Activated CD4-positive, alpha-beta memory T cell treated with anti-CD3 and anti-CD28 coated beads for 36 hours (primary cell): ENCODE measurements at regions not wholly inside any gene's neighbourhood (a gene's known extent, or its start where the extent isn't known, plus 50 kb on each side); places are given as distances from the start of the nearest gene placed in this dataset.

Experiments used
- CTCF ChIA-PET: fragments of 350-600 bp; sonication (Branson Sonifier 250); formaldehyde crosslinking; loops from one replicate; lab custom pipeline; 2021; ENCODE audit warnings: antibody characterized with exemption, inconsistent platforms; lab: Charles Lee
- POLR2A ChIA-PET: fragments of 350-600 bp; sonication (Branson Sonifier 250); formaldehyde crosslinking; loops from one replicate; lab custom pipeline; 2021; ENCODE audit warnings: antibody characterized with exemption; lab: Charles Lee
- DNase-seq: peaks from one replicate; pipeline ENCODE4 v3.0.0-alpha.2; 2020
- H3K27ac Mint-ChIP-seq: one replicate; pipeline ENCODE4 v1.8.0; 2021; ENCODE audit warnings: mixed read lengths
- H3K27me3 Mint-ChIP-seq: one replicate; pipeline ENCODE4 v1.8.0; 2021; ENCODE audit warnings: mixed read lengths
- H3K36me3 Mint-ChIP-seq: one replicate; pipeline ENCODE4 v1.8.0; 2021; ENCODE audit warnings: mixed read lengths
- H3K4me1 Mint-ChIP-seq: one replicate; pipeline ENCODE4 v1.8.0; 2021; ENCODE audit warnings: low read depth, mixed read lengths
- H3K4me3 Mint-ChIP-seq: one replicate; pipeline ENCODE4 v1.8.0; 2021; ENCODE audit warnings: mild to moderate bottlenecking, mixed read lengths
- H3K9me3 Mint-ChIP-seq: one replicate; pipeline ENCODE4 v1.8.0; 2021; ENCODE audit warnings: mixed read lengths
- intact Hi-C: fragments of 100-400 bp; cut with micrococcal nuclease; formaldehyde crosslinking; loops from one replicate; pipeline ENCODE4 v1.15.1; 2023

DNA sequence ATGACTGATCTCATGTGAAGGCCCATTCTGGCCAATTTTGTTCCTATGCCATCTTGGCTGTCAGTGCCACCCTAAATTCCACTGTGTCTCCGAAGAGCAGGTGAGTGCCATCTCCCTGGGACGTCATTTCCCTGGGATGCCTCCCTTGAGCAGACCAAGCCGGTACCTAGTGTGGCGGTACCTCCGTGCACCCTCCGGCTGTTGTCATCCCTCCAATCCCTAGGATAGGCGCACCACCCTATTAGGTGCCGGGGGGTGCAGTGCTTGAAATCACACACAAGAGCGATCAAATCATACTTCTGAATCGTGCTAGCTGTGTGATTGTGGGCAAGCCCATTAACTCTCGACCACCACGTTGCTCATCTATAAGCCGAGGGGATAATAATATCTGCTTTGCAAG lies 81.8 kb upstream of the GLI2 start:
- intact Hi-C loops = no loop called here
- Mint-ChIP-seq H3K27ac (no peak overlapping the region), H3K4me3 (no peak overlapping the region), H3K9me3 (peaks cover 22% of the 10 kb centered on the region), H3K27me3 (peaks cover 21% of the 10 kb centered on the region), H3K4me1 (no peaks in the 10 kb centered on the region), H3K36me3 (no peaks in the 10 kb centered on the region)
- CTCF ChIA-PET = no interaction called here
- DNase-seq = no peak
- POLR2A ChIA-PET = no interaction called here

DNA sequence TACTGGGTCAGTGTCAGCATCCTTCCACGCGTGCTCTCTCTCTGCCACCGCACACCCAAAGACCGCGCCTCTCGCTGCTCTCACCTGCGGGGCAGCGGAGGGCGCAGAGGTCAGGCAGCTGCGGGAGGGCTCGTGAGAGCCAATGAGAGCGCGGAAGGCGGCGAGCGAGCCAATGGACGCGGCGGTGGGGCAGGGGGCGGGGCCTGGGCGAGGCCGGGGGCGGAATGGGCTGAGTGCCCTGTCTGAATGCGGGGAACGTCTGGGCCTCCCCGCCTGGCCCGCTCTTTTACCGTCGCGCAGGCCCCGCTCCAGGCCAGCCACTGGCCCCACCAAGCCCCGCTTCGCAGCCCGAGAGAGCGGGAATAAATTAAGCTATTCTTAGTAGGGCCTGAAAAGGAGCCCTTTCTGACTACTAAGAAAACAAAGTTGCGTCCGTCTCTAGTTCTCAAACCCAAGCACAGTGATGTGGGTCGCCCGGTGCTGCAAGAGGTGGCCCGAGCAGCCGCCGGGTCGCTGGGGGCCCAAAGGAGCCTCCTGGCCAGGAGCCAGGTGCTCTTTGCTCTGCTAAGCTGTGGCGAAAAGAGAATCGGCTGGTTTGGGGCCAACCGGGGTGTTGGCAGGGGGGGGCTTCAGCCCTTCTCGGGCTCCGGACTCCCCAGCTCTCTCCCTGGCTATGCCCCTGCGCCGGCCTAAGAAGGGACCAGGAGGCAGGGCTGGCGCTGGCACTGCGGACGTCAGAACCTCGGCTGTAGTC lies 81.1 kb upstream of the GLI2 start:
- DNase-seq = no peak
- no peaks in the 10 kb centered on the region for H3K36me3 Mint-ChIP-seq
- POLR2A ChIA-PET = no interaction called here
- peaks cover 24% of the 10 kb centered on the region for H3K27me3 Mint-ChIP-seq
- intact Hi-C loops = no loop called here
- H3K4me1 Mint-ChIP-seq = no peaks in the 10 kb centered on the region
- peaks cover 17% of the 10 kb centered on the region for H3K9me3 Mint-ChIP-seq
- no peak overlapping the region for H3K4me3 Mint-ChIP-seq
- CTCF ChIA-PET = no interaction called here
- no peak overlapping the region for H3K27ac Mint-ChIP-seq

DNA sequence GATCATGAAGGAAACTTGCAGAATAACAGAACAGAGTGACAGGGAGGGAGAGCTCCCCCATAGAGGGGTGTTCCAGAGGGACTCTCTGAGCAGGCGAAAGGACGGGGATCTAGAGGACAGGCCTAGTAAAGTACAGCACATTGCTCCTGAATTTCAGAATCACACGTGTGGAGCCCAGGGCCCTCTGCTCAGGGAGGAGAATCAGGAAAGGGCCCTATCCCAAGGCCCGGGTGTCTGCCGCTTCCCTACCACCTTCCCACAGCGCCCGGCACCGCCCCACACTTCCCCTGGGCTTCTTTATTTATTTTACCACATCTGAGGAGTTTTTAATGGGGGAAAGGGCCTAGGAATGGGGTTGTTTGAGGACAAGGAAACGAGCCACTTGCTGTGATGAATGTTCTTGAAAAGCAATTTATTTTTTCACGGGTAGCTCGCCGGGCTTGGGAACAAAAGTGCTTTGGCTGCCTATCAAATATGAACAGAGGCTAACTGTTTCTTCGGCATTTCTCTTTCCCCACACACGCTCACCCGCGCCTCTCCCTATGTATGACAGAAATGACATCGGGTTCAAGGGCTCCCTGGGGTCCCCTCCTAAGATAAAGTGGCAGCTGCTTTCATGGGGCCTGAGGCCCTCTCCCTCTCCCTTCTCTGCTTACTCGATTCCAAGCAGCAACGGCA lies 79.3 kb upstream of the GLI2 start:
- intact Hi-C loops = no loop called here
- H3K9me3 Mint-ChIP-seq = peaks cover 2% of the 10 kb centered on the region
- H3K4me1 Mint-ChIP-seq = no peaks in the 10 kb centered on the region
- POLR2A ChIA-PET = no interaction called here
- no peak overlapping the region for H3K4me3 Mint-ChIP-seq
- DNase-seq = no peak
- H3K27ac Mint-ChIP-seq = no peak overlapping the region
- CTCF ChIA-PET = interaction anchor here (0.6 to 2.0 kb wide), 2 partner anchors 19 to 427 kb away, joined by 4 to 6 read pairs; no protein-coding TSS in a partner anchor
- H3K36me3 Mint-ChIP-seq = no peaks in the 10 kb centered on the region
- peaks cover 25% of the 10 kb centered on the region for H3K27me3 Mint-ChIP-seq

DNA sequence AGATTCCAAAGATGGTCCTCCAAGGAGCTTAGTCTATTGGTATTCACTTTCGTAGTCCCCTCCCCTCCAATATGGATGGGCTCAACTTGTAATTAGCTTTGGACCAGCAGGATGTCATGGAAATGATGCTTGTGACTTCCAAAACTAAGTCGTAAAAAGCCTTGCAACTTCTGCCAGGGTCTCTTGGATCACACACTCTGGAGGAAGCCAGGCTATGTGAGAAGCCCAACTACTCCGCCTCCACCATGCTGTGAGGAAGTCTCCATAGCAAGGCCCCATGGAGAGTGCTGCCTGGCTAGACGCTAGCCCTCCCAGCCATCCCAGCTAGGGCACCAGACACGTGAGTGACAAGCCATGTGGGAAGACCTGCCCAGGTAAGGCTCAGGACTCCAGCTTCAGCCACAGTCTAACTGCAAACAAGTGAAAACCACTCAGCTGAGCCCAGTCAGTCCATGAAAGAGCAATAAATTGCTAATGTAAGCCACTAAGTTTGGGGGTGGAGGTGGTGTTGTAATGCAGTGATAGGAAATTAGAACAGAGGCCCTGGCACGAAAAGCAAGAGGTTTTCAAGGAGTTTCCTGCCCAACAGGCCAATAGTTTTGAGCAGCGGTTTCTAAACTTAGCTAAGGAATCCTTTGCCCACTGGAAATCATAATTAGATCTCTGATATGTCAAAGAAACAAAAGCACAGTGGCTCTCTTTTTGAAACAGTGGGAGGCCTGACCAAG lies 77.5 kb upstream of the GLI2 start:
- DNase-seq = no peak
- intact Hi-C loops = no loop called here
- peaks cover 21% of the 10 kb centered on the region for H3K27me3 Mint-ChIP-seq
- no peaks in the 10 kb centered on the region for H3K9me3 Mint-ChIP-seq
- POLR2A ChIA-PET = no interaction called here
- CTCF ChIA-PET = interaction anchor here (1.3 to 2.0 kb wide), 2 partner anchors 15 to 17 kb away, joined by 3 to 6 read pairs; no protein-coding TSS in a partner anchor
- H3K36me3 Mint-ChIP-seq = no peaks in the 10 kb centered on the region
- H3K27ac Mint-ChIP-seq = no peak overlapping the region
- H3K4me3 Mint-ChIP-seq = no peak overlapping the region
- H3K4me1 Mint-ChIP-seq = no peaks in the 10 kb centered on the region

DNA sequence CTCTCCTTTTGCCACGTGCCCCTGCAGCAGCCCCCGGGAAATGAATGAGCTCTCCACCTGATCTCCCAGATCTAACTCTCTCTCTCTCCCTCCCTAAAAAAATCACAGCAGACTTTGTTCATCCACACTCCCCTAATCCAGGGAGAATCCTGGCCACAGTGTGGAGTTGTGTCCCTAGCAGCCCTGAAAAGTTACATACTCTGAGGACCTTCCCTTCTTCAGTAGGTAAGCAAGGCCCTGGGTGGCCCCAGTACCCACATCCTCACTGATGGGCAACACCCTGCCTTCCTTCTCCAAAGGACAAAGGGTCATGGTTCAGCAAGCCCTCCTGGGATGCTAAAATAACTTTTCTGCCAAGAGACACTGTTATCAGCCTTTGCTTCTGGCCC lies 76.9 kb upstream of the GLI2 start:
- intact Hi-C loops = no loop called here
- POLR2A ChIA-PET = no interaction called here
- no peak for DNase-seq
- Mint-ChIP-seq H3K27me3 (peaks cover 19% of the 10 kb centered on the region), H3K27ac (no peak overlapping the region), H3K4me3 (no peak overlapping the region), H3K36me3 (no peaks in the 10 kb centered on the region), H3K9me3 (no peaks in the 10 kb centered on the region), H3K4me1 (no peaks in the 10 kb centered on the region)
- CTCF ChIA-PET = interaction anchor here (1.3 kb wide), 1 partner anchor 15 kb away, joined by 3 read pairs; no protein-coding TSS in a partner anchor

DNA sequence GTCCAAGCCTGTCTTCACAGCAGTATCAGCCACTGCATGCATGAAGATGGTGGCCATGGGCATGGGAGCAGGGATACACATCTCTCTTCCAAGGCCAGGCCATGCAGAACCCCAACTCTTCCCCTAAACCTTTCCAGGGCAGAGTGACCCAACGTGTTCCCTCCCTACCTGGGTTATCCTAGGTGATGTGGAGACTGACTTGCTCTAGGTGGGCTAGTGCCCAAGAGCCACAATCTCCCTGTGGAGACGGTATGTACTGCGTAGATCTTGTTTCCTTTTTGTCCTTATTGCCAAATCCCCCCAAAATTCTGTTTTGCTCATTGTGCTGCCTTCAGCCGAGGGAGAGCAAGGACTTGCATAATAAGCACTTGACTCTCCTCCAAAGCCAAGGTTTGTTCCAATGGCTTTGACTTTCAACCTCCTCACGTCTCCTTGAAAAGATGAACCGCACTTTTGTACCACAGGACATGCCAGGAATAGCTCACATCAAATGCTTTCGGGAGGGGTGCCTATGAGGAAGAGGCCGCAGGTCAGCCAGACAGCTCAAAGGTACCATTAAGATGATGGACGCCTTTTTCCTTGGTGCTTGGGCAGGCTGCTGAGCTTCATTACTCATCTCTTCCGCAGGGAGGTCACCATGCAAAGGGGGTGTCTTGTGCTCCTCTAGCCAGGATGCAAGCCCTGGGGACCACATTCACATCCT lies 76.2 kb upstream of the GLI2 start:
- intact Hi-C loops = no loop called here
- peaks cover 14% of the 10 kb centered on the region for H3K27me3 Mint-ChIP-seq
- no peak for DNase-seq
- H3K27ac Mint-ChIP-seq = no peak overlapping the region
- H3K4me1 Mint-ChIP-seq = no peaks in the 10 kb centered on the region
- no peaks in the 10 kb centered on the region for H3K36me3 Mint-ChIP-seq
- H3K9me3 Mint-ChIP-seq = peaks cover 4% of the 10 kb centered on the region
- POLR2A ChIA-PET = no interaction called here
- H3K4me3 Mint-ChIP-seq = no peak overlapping the region
- CTCF ChIA-PET = interaction anchor here (1.3 kb wide), 1 partner anchor 14 kb away, joined by 3 read pairs; no protein-coding TSS in a partner anchor

DNA sequence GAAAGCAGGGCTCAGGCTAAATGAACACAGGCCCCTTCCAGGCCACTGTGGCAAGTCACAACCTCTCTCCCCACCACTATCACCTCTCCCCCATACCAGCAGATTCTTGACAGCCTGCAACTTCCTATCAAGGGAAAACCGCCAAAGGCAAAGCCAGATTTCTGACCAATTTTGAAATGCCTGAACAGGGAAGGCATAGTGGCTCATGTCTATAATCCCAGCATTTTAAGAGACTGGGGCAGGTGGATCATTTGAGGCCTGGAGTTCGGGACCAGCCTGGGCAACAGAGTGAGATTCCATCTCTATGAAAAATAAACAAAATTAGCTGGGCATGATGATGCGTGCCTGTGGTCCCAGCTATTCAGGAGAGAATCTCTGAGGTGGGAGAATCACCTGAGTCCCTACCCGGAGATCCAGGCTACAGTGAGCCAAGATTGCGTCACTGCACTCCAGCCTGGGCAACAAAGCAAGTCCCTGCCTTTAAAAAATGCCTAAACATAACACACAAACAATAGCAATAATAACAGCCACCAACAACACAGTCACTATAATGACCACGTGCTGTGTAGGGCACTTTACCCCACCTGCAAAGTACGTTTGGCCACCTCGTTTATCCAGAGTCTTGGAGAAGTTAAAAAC lies 75.5 kb upstream of the GLI2 start:
- Mint-ChIP-seq H3K4me3 (no peak overlapping the region), H3K4me1 (no peaks in the 10 kb centered on the region), H3K9me3 (peaks cover 11% of the 10 kb centered on the region), H3K27me3 (peaks cover 12% of the 10 kb centered on the region), H3K36me3 (no peaks in the 10 kb centered on the region), H3K27ac (no peak overlapping the region)
- POLR2A ChIA-PET = no interaction called here
- DNase-seq = no peak
- CTCF ChIA-PET = no interaction called here
- intact Hi-C loops = no loop called here

DNA sequence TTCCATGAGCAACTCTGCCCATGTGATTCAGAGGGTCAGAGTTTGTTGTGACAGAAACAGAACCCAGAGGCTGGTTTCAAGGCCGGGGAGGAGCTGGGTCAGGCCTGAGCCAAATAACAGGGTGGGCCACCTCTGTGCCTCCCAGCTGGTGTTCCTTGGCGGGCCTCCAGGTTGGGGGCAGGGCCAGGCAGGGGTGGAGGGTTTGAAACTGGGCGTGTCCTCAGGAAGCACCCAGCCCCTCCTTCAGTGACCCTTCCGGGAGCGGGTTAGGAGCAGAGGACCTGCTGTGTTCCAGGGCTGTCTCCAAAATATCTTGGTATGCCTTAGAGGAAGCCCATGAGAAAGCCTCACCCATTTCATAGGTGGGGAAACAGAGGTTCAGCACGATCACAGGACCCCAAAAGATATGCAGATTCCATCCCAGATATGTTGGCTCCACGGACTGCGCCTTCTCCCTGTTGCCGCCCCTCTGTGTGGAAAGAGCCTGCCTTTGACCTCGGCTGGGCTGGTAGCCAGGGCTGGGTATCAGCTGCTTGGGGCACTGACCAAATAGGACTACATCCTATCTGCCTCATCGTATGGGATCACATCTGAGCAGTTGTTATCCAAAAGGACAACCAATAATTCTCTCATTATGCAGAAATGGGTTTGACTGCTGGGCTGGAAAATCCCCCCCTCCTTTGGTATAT lies 74.8 kb upstream of the GLI2 start:
- Mint-ChIP-seq H3K4me3 (no peak overlapping the region), H3K27ac (no peak overlapping the region), H3K9me3 (peaks cover 17% of the 10 kb centered on the region), H3K36me3 (no peaks in the 10 kb centered on the region), H3K4me1 (no peaks in the 10 kb centered on the region), H3K27me3 (peaks cover 10% of the 10 kb centered on the region)
- DNase-seq = no peak
- POLR2A ChIA-PET = no interaction called here
- CTCF ChIA-PET = no interaction called here
- intact Hi-C loops = no loop called here

DNA sequence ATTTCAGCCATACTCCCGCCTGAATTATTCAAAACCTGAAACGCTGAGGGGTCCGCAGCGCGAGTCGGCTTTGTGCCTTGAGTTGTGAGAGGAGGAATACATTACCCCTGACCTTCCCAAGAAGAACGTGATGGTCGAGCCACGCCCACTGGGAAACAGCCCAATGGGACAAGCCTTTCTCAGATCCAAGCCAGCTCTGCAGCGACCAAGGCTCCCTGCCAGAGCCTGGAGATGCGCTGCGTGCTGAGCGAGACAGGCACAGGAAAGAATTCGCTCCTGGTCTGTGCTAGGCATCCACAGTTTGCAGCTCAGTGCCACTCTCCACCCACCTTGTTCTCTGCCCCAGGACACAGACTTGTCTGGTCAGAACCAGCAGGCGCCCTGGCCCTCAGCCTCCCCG lies 74.1 kb upstream of the GLI2 start:
- Mint-ChIP-seq H3K27me3 (peaks cover 9% of the 10 kb centered on the region), H3K4me1 (no peaks in the 10 kb centered on the region)
- POLR2A ChIA-PET = no interaction called here

DNA sequence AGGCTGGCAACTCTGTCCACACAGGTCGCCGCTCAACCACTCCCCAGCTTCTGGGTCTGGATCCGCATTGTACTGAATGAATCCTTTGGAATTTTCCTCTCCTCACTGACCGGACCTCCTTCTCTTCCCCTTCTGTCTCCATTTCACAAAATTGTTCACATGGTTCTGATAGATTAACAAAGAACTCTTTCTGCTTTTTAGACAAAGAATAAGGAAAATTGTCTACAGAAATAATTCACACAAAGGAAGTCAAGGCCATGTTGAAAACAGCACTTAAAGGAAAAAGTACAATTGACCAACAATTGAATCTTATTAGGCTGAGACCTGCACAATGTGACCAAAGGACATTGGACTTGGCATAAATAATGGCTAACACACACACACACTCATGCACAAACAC lies 73.6 kb upstream of the GLI2 start:
- intact Hi-C loops = no loop called here
- ChIA-PET CTCF (no interaction called here), POLR2A (no interaction called here)
- Mint-ChIP-seq H3K27me3 (peaks cover 8% of the 10 kb centered on the region), H3K9me3 (peaks cover 26% of the 10 kb centered on the region), H3K4me3 (no peak overlapping the region), H3K27ac (no peak overlapping the region), H3K36me3 (peaks cover 4% of the 10 kb centered on the region), H3K4me1 (no peaks in the 10 kb centered on the region)
- DNase-seq = no peak

More for the DNA sequence above, 74.1 kb upstream of the GLI2 start:
- Mint-ChIP-seq H3K4me3 (no peak overlapping the region), H3K9me3 (peaks cover 23% of the 10 kb centered on the region), H3K36me3 (peaks cover under 1% of the 10 kb centered on the region), H3K27ac (no peak overlapping the region)
- CTCF ChIA-PET = no interaction called here
- DNase-seq = no peak
- intact Hi-C loops = no loop called here

DNA sequence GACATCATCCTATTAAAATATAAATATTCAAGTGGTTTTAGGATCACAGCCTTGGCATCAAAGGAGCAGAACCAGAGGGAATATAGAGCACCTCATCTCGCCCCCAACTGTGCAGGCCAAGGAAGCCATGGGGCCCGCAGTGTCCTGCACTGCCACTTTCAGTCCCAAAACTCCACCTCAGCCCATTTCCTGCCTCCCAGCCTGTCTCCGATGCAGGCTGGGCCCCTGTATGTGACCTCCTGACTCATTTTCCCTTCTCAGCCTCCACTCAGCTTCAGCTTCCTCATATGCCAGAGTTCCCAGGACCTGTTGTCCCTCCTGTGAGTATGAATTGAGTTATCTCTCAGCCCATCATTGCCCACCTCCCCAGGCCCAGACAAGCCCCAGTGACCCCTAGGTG lies 72.9 kb upstream of the GLI2 start:
- H3K27me3 Mint-ChIP-seq = peaks cover 6% of the 10 kb centered on the region
- peaks cover 29% of the 10 kb centered on the region for H3K9me3 Mint-ChIP-seq
- intact Hi-C loops = no loop called here
- CTCF ChIA-PET = no interaction called here
- DNase-seq = no peak
- peaks cover 4% of the 10 kb centered on the region for H3K36me3 Mint-ChIP-seq
- no peaks in the 10 kb centered on the region for H3K4me1 Mint-ChIP-seq
- no peak overlapping the region for H3K27ac Mint-ChIP-seq
- H3K4me3 Mint-ChIP-seq = no peak overlapping the region
- POLR2A ChIA-PET = no interaction called here
